ELF-1 (cell line): ENCODE measurements at regions not wholly inside any gene's neighbourhood (a gene's known extent, or its start where the extent isn't known, plus 50 kb on each side); places are given as distances from the start of the nearest gene placed in this dataset.

Source experiments
- DNase-seq: peaks from one replicate; pipeline ENCODE4 v3.0.0-alpha.2; 2016; ENCODE audit warnings: low read depth, low spot score

GRCh38 chr12:116381240-116381743 is 103.8 kb upstream of the MED13L start:
- DNase-seq: no peak

- DNase-seq: peak; percentile 83
These were observed 104.5 kb upstream of the MED13L start for GRCh38 chr12:116381744-116382685.

GRCh38 chr12:116382686-116383530 is 105.4 kb upstream of the MED13L start:
- no peak for DNase-seq

GRCh38 chr12:116384175-116384574 is 106.7 kb upstream of the MED13L start:
- no peak for DNase-seq

GRCh38 chr12:116384691-116385485 is 107.4 kb upstream of the MED13L start:
- peak; percentile 60 for DNase-seq

GRCh38 chr12:116385486-116386217 is 108.2 kb upstream of the MED13L start:
- peak; percentile 73 for DNase-seq

GRCh38 chr12:116389326-116389725 is 111.8 kb upstream of the MED13L start:
- no peak for DNase-seq

- DNase-seq: no peak
These were observed 112.5 kb upstream of the MED13L start for GRCh38 chr12:116389990-116390389.

- no peak for DNase-seq
These were observed 113.2 kb upstream of the MED13L start for GRCh38 chr12:116390401-116391335.

- DNase-seq: no peak
These were observed 114.0 kb upstream of the MED13L start for GRCh38 chr12:116391501-116391900.

- peak; percentile 36 for DNase-seq
These were observed 114.6 kb upstream of the MED13L start for GRCh38 chr12:116392061-116392460.

GRCh38 chr12:116393255-116393654 is 115.8 kb upstream of the MED13L start:
- no peak for DNase-seq

GRCh38 chr12:116393859-116394650 is 116.6 kb upstream of the MED13L start:
- no peak for DNase-seq

GRCh38 chr12:116395396-116395795 is 117.9 kb upstream of the MED13L start:
- no peak for DNase-seq

- no peak for DNase-seq
These were observed 119.7 kb upstream of the MED13L start for GRCh38 chr12:116397148-116397547.

GRCh38 chr12:116398193-116398592 is 120.7 kb upstream of the MED13L start:
- no peak for DNase-seq

GRCh38 chr12:116399055-116399454 is 121.6 kb upstream of the MED13L start:
- no peak for DNase-seq

- no peak for DNase-seq
These were observed 123.3 kb upstream of the MED13L start for GRCh38 chr12:116400636-116401372.
